WERI-Rb-1 (cell line): ENCODE measurements at regions not wholly inside any gene's neighbourhood (a gene's known extent, or its start where the extent isn't known, plus 50 kb on each side); places are given as distances from the start of the nearest gene placed in this dataset.

Experiments used
- DNase-seq: peaks from one replicate; pipeline ENCODE4 v3.0.0-alpha.2; 2020
- H3K27ac ChIP-seq: fragments of 250-450 bp; sonication (Bioruptor Pico); 2 replicates; pipeline ENCODE4 v1.5.1; 2020; ENCODE audit warnings: mild to moderate bottlenecking, moderate library complexity
- H3K27me3 ChIP-seq: fragments of 250-450 bp; sonication (Bioruptor Pico); 2 replicates; pipeline ENCODE4 v1.5.1; 2021; ENCODE audit warnings: mild to moderate bottlenecking, low read depth, moderate library complexity; ENCODE audit not compliant: insufficient read depth, severe bottlenecking
- H3K36me3 ChIP-seq: fragments of 250-450 bp; sonication (Bioruptor Pico); 2 replicates; pipeline ENCODE4 v1.5.1; 2020; ENCODE audit warnings: mild to moderate bottlenecking, moderate library complexity
- H3K4me3 ChIP-seq: 2 replicates; pipeline ENCODE4 v1.5.1; 2011; ENCODE audit warnings: low read depth, mild to moderate bottlenecking, control low read depth, low read length
- H3K9me3 ChIP-seq: fragments of 250-450 bp; sonication (Bioruptor Pico); 2 replicates; pipeline ENCODE4 v1.5.1; 2021; ENCODE audit warnings: mild to moderate bottlenecking, moderate library complexity; ENCODE audit not compliant: severe bottlenecking
- CTCF ChIP-seq: IDR thresholded peaks from 2 replicates; pipeline ENCODE4 v1.5.1; 2011; ENCODE audit warnings: low read depth, mild to moderate bottlenecking, control low read depth, inconsistent platforms, low read length

GRCh38 chr11:92892802-92893684 is 76.4 kb upstream of the MTNR1B start:
- no peak overlapping the region for H3K4me3 ChIP-seq
- no peak for TF ChIP-seq CTCF

GRCh38 chr11:92894197-92894596 is 75.3 kb upstream of the MTNR1B start:
- H3K4me3 ChIP-seq, result no peak overlapping the region
- H3K27ac ChIP-seq, result no peak overlapping the region
- H3K36me3 ChIP-seq, result no peaks in the 10 kb centered on the region
- no peak for TF ChIP-seq CTCF
- no peaks in the 10 kb centered on the region for H3K27me3 ChIP-seq
- DNase-seq, result no peak
- H3K9me3 ChIP-seq, result no peaks in the 10 kb centered on the region

More at GRCh38 chr11:92892802-92893684, 76.4 kb upstream of the MTNR1B start:
- no peak for DNase-seq
- Histone ChIP-seq H3K27ac (no peak overlapping the region), H3K36me3 (no peaks in the 10 kb centered on the region), H3K9me3 (no peaks in the 10 kb centered on the region), H3K27me3 (no peaks in the 10 kb centered on the region)

- Histone ChIP-seq H3K27me3 (no peaks in the 10 kb centered on the region), H3K36me3 (no peaks in the 10 kb centered on the region), H3K4me3 (no peak overlapping the region), H3K27ac (no peak overlapping the region), H3K9me3 (no peaks in the 10 kb centered on the region)
- TF ChIP-seq CTCF, result no peak
- DNase-seq, result no peak
Measured at GRCh38 chr11:92897487-92897886, 72.0 kb upstream of the MTNR1B start.

- Histone ChIP-seq H3K36me3 (no peaks in the 10 kb centered on the region), H3K9me3 (no peaks in the 10 kb centered on the region), H3K27me3 (no peaks in the 10 kb centered on the region), H3K27ac (no peak overlapping the region), H3K4me3 (no peak overlapping the region)
- no peak for TF ChIP-seq CTCF
- DNase-seq, result no peak
Measured at GRCh38 chr11:92902417-92902816, 67.0 kb upstream of the MTNR1B start.

GRCh38 chr11:92907671-92908070 is 61.8 kb upstream of the MTNR1B start:
- Histone ChIP-seq H3K9me3 (no peaks in the 10 kb centered on the region), H3K36me3 (no peaks in the 10 kb centered on the region), H3K4me3 (no peak overlapping the region), H3K27me3 (no peaks in the 10 kb centered on the region), H3K27ac (no peak overlapping the region)
- no peak for DNase-seq
- no peak for TF ChIP-seq CTCF
